BLaER1 (cell line): ENCODE measurements at regions not wholly inside any gene's neighbourhood (a gene's known extent, or its start where the extent isn't known, plus 50 kb on each side); places are given as distances from the start of the nearest gene placed in this dataset.

Experiments used
- H3K27ac ChIP-seq: shearing (Covaris generic); formaldehyde crosslinking; 2 replicates; pipeline ENCODE4 v1.8.1; 2022
- H3K27me3 ChIP-seq: shearing (Covaris generic); formaldehyde crosslinking; 2 replicates; pipeline ENCODE4 v1.8.1; 2022
- H3K36me3 ChIP-seq: shearing (Covaris generic); formaldehyde crosslinking; 2 replicates; pipeline ENCODE4 v1.8.1; 2022
- H3K4me1 ChIP-seq: shearing (Covaris generic); formaldehyde crosslinking; 2 replicates; pipeline ENCODE4 v1.8.1; 2022
- H3K4me2 ChIP-seq: shearing (Covaris generic); formaldehyde crosslinking; 2 replicates; pipeline ENCODE4 v1.8.1; 2022
- H3K4me3 ChIP-seq: shearing (Covaris generic); formaldehyde crosslinking; 2 replicates; pipeline ENCODE4 v1.8.1; 2022
- H3K9ac ChIP-seq: shearing (Covaris generic); formaldehyde crosslinking; 2 replicates; pipeline ENCODE4 v1.8.1; 2022
- H3K9me3 ChIP-seq: shearing (Covaris generic); formaldehyde crosslinking; 2 replicates; pipeline ENCODE4 v1.8.1; 2022
- H4K20me1 ChIP-seq: shearing (Covaris generic); formaldehyde crosslinking; 2 replicates; pipeline ENCODE4 v1.8.1; 2022
- Cebpa-rat ChIP-seq: shearing (Covaris generic); IDR thresholded peaks from 2 replicates; pipeline ENCODE4 v1.8.1; 2022

- Histone ChIP-seq H3K4me1 (no peaks in the 10 kb centered on the region), H4K20me1 (no peaks in the 10 kb centered on the region), H3K4me2 (no peak overlapping the region), H3K27ac (no peak overlapping the region), H3K9ac (no peak overlapping the region), H3K36me3 (no peaks in the 10 kb centered on the region), H3K27me3 (no peaks in the 10 kb centered on the region), H3K9me3 (no peaks in the 10 kb centered on the region), H3K4me3 (no peak overlapping the region)
- no peak for TF ChIP-seq Cebpa-rat
These were observed 131.0 kb upstream of the SLC34A2 start for GRCh38 chr4:25524663-25525062.

GRCh38 chr4:25525896-25526295 is 129.8 kb upstream of the SLC34A2 start:
- TF ChIP-seq Cebpa-rat, result no peak
- H3K4me3 ChIP-seq, result no peak overlapping the region
- H3K9ac ChIP-seq, result no peak overlapping the region
- no peak overlapping the region for H3K27ac ChIP-seq
- no peaks in the 10 kb centered on the region for H3K9me3 ChIP-seq
- no peaks in the 10 kb centered on the region for H3K27me3 ChIP-seq
- no peaks in the 10 kb centered on the region for H3K4me1 ChIP-seq
- no peaks in the 10 kb centered on the region for H3K36me3 ChIP-seq
- H3K4me2 ChIP-seq, result no peak overlapping the region
- no peaks in the 10 kb centered on the region for H4K20me1 ChIP-seq

GRCh38 chr4:25527034-25527433 is 128.6 kb upstream of the SLC34A2 start:
- Histone ChIP-seq H4K20me1 (no peaks in the 10 kb centered on the region), H3K27me3 (no peaks in the 10 kb centered on the region), H3K4me1 (no peaks in the 10 kb centered on the region), H3K4me2 (no peak overlapping the region), H3K4me3 (no peak overlapping the region), H3K36me3 (no peaks in the 10 kb centered on the region), H3K9ac (no peak overlapping the region), H3K9me3 (no peaks in the 10 kb centered on the region), H3K27ac (no peak overlapping the region)
- no peak for TF ChIP-seq Cebpa-rat

- Histone ChIP-seq H3K4me3 (no peak overlapping the region), H3K36me3 (no peaks in the 10 kb centered on the region), H3K27me3 (no peaks in the 10 kb centered on the region), H3K9me3 (no peaks in the 10 kb centered on the region), H3K27ac (no peak overlapping the region), H3K9ac (no peak overlapping the region), H4K20me1 (no peaks in the 10 kb centered on the region), H3K4me2 (no peak overlapping the region), H3K4me1 (no peaks in the 10 kb centered on the region)
- no peak for TF ChIP-seq Cebpa-rat
These were observed 127.3 kb upstream of the SLC34A2 start for GRCh38 chr4:25528391-25528790.

- Histone ChIP-seq H4K20me1 (peaks cover 12% of the 10 kb centered on the region; the same call in 1 of the 2 replicates), H3K9me3 (no peaks in the 10 kb centered on the region), H3K9ac (no peak overlapping the region), H3K4me1 (peaks cover 11% of the 10 kb centered on the region), H3K27ac (no peak overlapping the region), H3K36me3 (no peaks in the 10 kb centered on the region), H3K4me2 (no peak overlapping the region), H3K4me3 (no peak overlapping the region), H3K27me3 (peaks cover 23% of the 10 kb centered on the region)
- no peak for TF ChIP-seq Cebpa-rat
These were observed 124.4 kb upstream of the SLC34A2 start for GRCh38 chr4:25531272-25531671.

GRCh38 chr4:25532591-25532990 is 123.1 kb upstream of the SLC34A2 start:
- no peak overlapping the region for H3K4me2 ChIP-seq
- peaks cover 31% of the 10 kb centered on the region for H3K27me3 ChIP-seq
- no peak overlapping the region for H3K27ac ChIP-seq
- no peaks in the 10 kb centered on the region for H3K9me3 ChIP-seq
- peaks cover 24% of the 10 kb centered on the region for H3K4me1 ChIP-seq
- peaks cover 25% of the 10 kb centered on the region; the same call in 1 of the 2 replicates for H4K20me1 ChIP-seq
- no peak for TF ChIP-seq Cebpa-rat
- no peak overlapping the region for H3K4me3 ChIP-seq
- no peak overlapping the region for H3K9ac ChIP-seq
- no peaks in the 10 kb centered on the region for H3K36me3 ChIP-seq

- Histone ChIP-seq H3K27me3 (peaks cover 37% of the 10 kb centered on the region), H3K4me2 (no peak overlapping the region), H4K20me1 (peaks cover 31% of the 10 kb centered on the region; the same call in 1 of the 2 replicates), H3K36me3 (no peaks in the 10 kb centered on the region), H3K9ac (no peak overlapping the region), H3K4me1 (peaks cover 26% of the 10 kb centered on the region), H3K4me3 (no peak overlapping the region), H3K9me3 (no peaks in the 10 kb centered on the region), H3K27ac (no peak overlapping the region)
- no peak for TF ChIP-seq Cebpa-rat
These were observed 122.4 kb upstream of the SLC34A2 start for GRCh38 chr4:25533256-25533655.

- Histone ChIP-seq H3K27me3 (peaks cover 55% of the 10 kb centered on the region), H3K36me3 (no peaks in the 10 kb centered on the region), H3K27ac (no peak overlapping the region), H3K9ac (no peak overlapping the region), H3K4me1 (peaks cover 26% of the 10 kb centered on the region), H3K4me2 (peak overlapping the region; percentile 40; the same call in 1 of the 2 replicates), H4K20me1 (peaks cover 42% of the 10 kb centered on the region; the same call in 1 of the 2 replicates), H3K4me3 (no peak overlapping the region), H3K9me3 (no peaks in the 10 kb centered on the region)
- TF ChIP-seq Cebpa-rat, result no peak
These were observed 120.4 kb upstream of the SLC34A2 start for GRCh38 chr4:25535278-25535677.

- Histone ChIP-seq H4K20me1 (peaks cover 42% of the 10 kb centered on the region; the same call in 1 of the 2 replicates), H3K4me2 (peak overlapping the region; percentile 40), H3K4me3 (no peak overlapping the region), H3K9ac (no peak overlapping the region), H3K27me3 (peaks cover 55% of the 10 kb centered on the region), H3K9me3 (no peaks in the 10 kb centered on the region), H3K4me1 (peaks cover 26% of the 10 kb centered on the region), H3K36me3 (no peaks in the 10 kb centered on the region), H3K27ac (no peak overlapping the region)
- TF ChIP-seq Cebpa-rat, result no peak
These were observed 119.8 kb upstream of the SLC34A2 start for GRCh38 chr4:25535701-25536473.

- H3K4me1 ChIP-seq, result peaks cover 26% of the 10 kb centered on the region
- no peak for TF ChIP-seq Cebpa-rat
- H4K20me1 ChIP-seq, result peaks cover 42% of the 10 kb centered on the region; the same call in 1 of the 2 replicates
- no peaks in the 10 kb centered on the region for H3K36me3 ChIP-seq
- no peak overlapping the region for H3K27ac ChIP-seq
- H3K4me3 ChIP-seq, result no peak overlapping the region
- H3K4me2 ChIP-seq, result peak overlapping the region; percentile 40
- H3K27me3 ChIP-seq, result peaks cover 55% of the 10 kb centered on the region
- no peaks in the 10 kb centered on the region for H3K9me3 ChIP-seq
- H3K9ac ChIP-seq, result no peak overlapping the region
These were observed 118.9 kb upstream of the SLC34A2 start for GRCh38 chr4:25536564-25537320.
